GM12874 (cell line): ENCODE measurements at regions not wholly inside any gene's neighbourhood (a gene's known extent, or its start where the extent isn't known, plus 50 kb on each side); places are given as distances from the start of the nearest gene placed in this dataset.

Source experiments
- TF ChIP-seq, protein P1 (sequence below): IDR thresholded peaks from 2 replicates; pipeline ENCODE4 v1.5.1; 2011; ENCODE audit warnings: low read depth, mild to moderate bottlenecking, control low read depth, low read length, moderate library complexity; ENCODE audit not compliant: insufficient read depth

DNA sequence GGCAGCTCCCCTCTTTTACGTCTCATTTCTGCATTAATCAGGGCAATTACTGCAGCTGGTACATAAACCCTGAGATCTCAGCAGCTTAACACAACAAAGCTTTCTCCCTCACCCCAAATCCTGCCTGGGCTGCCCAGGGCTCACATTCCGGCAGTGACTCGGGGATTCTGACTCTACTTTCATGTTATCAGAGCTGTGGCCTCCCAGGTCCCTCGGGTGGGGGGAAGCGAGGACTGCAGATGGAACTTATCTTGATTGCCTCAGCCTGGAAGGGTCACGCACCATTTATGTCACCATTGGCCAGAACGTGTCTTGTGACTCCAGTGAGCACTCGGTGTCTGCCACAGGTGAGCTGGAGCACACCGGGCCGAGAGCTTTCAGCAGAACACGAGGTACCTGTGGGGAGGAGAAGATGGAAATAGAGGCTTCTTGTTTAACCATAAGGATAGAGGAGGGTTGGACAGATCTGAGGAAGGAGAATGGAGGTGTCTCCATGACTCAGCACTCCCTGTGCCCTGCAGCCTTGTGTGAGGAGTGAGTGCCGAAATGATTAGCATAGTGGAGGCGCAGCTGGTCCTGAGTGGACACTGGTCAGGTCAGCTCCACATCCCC is 88.5 kb upstream of the EXOC2 start:
- TF ChIP-seq, protein P1, sequence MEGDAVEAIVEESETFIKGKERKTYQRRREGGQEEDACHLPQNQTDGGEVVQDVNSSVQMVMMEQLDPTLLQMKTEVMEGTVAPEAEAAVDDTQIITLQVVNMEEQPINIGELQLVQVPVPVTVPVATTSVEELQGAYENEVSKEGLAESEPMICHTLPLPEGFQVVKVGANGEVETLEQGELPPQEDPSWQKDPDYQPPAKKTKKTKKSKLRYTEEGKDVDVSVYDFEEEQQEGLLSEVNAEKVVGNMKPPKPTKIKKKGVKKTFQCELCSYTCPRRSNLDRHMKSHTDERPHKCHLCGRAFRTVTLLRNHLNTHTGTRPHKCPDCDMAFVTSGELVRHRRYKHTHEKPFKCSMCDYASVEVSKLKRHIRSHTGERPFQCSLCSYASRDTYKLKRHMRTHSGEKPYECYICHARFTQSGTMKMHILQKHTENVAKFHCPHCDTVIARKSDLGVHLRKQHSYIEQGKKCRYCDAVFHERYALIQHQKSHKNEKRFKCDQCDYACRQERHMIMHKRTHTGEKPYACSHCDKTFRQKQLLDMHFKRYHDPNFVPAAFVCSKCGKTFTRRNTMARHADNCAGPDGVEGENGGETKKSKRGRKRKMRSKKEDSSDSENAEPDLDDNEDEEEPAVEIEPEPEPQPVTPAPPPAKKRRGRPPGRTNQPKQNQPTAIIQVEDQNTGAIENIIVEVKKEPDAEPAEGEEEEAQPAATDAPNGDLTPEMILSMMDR = no peak

DNA sequence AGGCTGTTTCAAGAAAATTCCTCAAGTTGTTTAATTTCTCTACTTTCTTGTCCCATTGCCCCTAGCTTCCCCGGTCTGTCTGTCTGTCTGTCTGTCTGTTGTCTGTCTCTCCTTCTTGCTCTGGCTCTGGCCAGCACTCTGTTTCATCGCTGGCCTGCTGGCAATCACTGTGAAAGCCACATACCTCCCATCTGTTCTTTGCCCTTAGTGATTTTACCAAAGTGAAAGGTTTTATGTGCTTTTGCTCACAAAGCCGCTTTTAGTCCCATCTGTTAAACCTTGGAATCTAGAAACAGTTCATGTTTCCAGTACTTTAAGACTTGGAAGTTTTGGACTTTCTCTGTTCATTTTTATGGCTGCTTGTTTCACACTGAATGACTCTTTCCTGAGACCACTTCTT is 87.8 kb upstream of the EXOC2 start:
- TF ChIP-seq, protein P1 = no peak

DNA sequence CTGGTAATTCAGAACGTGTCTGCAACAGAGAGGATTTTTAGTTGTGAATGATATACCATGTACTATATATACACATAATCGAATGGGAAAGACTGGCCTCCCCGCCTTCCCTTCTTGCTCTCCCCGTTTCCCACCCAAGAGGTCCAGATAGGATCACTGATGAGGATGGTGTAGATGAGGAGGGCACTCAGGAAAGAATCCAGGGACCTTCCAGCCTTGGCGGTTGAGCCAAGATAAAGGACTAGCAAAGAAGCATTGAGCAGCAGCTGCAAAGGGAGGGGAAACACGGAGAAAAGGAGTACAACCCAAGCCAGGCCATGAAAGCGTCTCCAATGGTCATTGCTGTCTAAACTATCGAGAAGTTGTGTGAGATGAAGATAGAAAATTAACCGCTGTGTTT is 84.0 kb upstream of the EXOC2 start:
- TF ChIP-seq, protein P1 = no peak

DNA sequence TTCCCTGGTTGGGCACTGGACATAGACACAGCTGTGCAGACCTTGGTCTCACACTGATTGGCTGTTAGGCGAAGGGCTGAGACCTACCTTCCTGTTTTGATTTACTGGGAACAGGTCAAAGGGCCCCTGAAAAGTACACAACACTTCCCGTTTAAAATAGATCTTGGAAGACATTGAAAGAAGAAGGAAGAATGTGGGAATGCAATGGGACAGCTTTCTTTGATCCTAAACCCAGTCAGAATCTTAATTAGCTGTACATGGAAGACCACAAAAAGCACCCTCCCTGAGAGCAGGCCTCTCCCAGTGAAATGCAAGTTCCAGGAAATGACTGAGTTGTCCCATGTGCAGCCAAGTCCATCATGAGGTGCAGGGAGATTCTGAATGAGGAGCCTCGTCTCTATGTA is 83.6 kb upstream of the EXOC2 start:
- TF ChIP-seq, protein P1 = no peak

DNA sequence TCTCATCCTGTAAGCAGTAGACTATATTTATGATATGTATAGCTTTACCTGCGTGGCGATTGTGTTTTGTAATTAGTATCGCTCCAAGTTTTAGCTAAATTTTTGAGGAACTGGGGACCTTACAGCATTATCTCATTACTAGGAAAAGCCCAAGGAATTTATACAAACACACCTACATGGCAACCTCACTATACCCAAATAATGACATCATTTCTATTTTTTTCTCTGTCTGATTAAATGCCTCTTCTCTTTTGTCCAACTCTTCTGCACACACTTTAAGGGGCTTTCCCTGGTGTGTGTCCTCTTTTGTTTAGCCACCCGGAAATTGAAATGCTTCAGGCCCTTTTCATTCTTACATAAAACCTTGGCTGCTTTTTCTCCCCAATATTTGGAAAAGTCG is 82.9 kb upstream of the EXOC2 start:
- TF ChIP-seq, protein P1 = no peak

DNA sequence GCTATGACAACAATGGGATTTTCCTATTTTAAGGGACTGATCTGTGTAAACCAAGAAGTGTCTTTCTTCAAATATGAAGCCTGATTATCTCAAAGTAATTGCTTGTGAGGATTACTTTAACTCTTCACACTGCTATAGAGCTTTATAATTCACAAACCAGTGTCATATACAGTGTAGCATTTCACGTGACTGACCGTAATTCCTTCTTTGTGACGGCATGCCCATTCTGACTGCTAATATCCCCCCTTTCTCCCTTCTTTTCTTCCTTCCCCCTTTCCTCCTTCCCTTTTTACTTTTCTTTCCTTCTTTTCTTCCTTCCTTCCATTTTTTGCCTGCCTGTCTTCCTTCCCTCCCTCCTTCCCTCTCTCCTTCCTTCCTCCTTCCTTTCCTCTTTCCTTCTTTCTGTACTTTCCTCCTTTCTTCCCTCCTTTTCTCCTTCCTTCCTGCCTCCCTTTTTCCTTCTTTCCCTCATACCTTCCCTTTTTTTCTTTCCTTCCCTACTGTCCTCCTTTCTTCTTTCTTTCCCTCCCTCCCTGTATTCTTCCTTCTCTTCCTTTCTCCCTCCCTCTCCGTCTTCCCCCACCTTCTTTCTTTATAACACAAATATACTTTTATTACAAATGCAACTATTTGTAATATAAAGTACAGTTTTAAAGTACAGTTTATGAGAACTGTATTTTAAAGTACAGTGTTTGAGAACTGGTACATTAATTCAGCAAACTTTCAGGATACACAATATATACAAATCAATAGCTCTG is 75.0 kb upstream of the EXOC2 start:
- TF ChIP-seq, protein P1 = no peak

DNA sequence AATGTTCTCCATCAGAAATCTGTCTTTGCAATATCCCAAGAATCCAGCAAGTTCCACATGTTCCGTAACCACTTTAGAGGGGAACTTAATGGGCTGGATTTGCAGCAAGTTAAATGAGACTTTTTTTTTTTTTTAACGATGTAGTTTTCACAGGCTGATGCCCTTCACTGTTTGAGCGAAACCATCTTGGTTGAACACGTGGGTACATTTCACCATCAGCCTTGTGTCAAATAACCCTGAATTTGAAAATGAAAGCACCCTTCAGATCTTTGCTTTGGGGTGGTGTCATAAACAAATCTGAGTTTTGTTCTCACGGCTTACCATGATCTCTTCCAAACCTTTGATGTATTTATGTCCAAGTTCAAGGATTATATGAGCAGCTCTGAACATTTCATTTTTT is 73.7 kb upstream of the EXOC2 start:
- TF ChIP-seq, protein P1 = no peak
